Effector CD8-positive, alpha-beta T cell (primary cell): ENCODE measurements at regions not wholly inside any gene's neighbourhood (a gene's known extent, or its start where the extent isn't known, plus 50 kb on each side); places are given as distances from the start of the nearest gene placed in this dataset.

Experiments
- DNase-seq: peaks from one replicate; lab custom pipeline; 2025; lab: John Stamatoyannopoulos, UW

- no peak for DNase-seq
These were observed 52.6 kb upstream of the PDE7B start for GRCh38 chr6:135798751-135799515.
